Muscle of leg (tissue), 3 donors: ENCODE measurements at regions not wholly inside any gene's neighbourhood (a gene's known extent, or its start where the extent isn't known, plus 50 kb on each side); places are given as distances from the start of the nearest gene placed in this dataset.
"Not testable (repeated sequence)": the region's sequence is repeated elsewhere in the genome, so short reads cannot be mapped to it uniquely, and the experiment has no call there.

Experiments
- DNase-seq: peaks from one replicate; pipeline ENCODE4 v3.0.0; 2013
- H3K27ac ChIP-seq: one replicate; pipeline ENCODE4 v1.5.1; 2013; ENCODE audit warnings: mild to moderate bottlenecking, low read length, control low read depth
- H3K27me3 ChIP-seq: one replicate; pipeline ENCODE4 v1.6.1; 2013; ENCODE audit warnings: low read length; ENCODE audit not compliant: control insufficient read depth, insufficient read depth
- H3K36me3 ChIP-seq: one replicate; pipeline ENCODE4 v1.6.1; 2013; ENCODE audit warnings: low read length; ENCODE audit not compliant: control insufficient read depth, insufficient read depth
- H3K4me1 ChIP-seq: one replicate; pipeline ENCODE4 v1.6.1; 2013; ENCODE audit warnings: low read length; ENCODE audit not compliant: control insufficient read depth, insufficient read depth
- H3K4me3 ChIP-seq: one replicate; pipeline ENCODE4 v1.5.1; 2013; ENCODE audit warnings: low read length, control low read depth
- H3K9me3 ChIP-seq: replicated peaks from 2 replicates; pipeline ENCODE4 v1.6.1; 2013; ENCODE audit warnings: low read depth, low read length; ENCODE audit not compliant: control insufficient read depth
- whole genome bisulfite sequencing: methylation state at CpG from one replicate; pipeline ENCODE4 v1.1.5; 2013; ENCODE audit warnings: missing lambda C conversion rate; ENCODE audit not compliant: insufficient coverage; 5-methylcytosine and 5-hydroxymethylcytosine counted together

- H3K4me1 ChIP-seq, result no peaks in the 10 kb centered on the region
- H3K9me3 ChIP-seq, result no peaks in the 10 kb centered on the region
- no peak overlapping the region for H3K27ac ChIP-seq
- DNase-seq, result no peak
- no peaks in the 10 kb centered on the region for H3K27me3 ChIP-seq
- 88% methylated on average over 2 of the region's 4 CpGs for WGBS
- no peaks in the 10 kb centered on the region for H3K36me3 ChIP-seq
- H3K4me3 ChIP-seq, result no peak overlapping the region
Measured at GRCh38 chr3:156030723-156031122, 89.7 kb upstream of the KCNAB1 start.

GRCh38 chr3:156033428-156033827 is 87.0 kb upstream of the KCNAB1 start:
- DNase-seq, result no peak
- no peak overlapping the region for H3K27ac ChIP-seq
- no peaks in the 10 kb centered on the region for H3K4me1 ChIP-seq
- H3K4me3 ChIP-seq, result no peak overlapping the region
- no peaks in the 10 kb centered on the region for H3K9me3 ChIP-seq
- no peaks in the 10 kb centered on the region for H3K27me3 ChIP-seq
- no peaks in the 10 kb centered on the region for H3K36me3 ChIP-seq
- 71% methylated on average over 1 of the region's 5 CpGs for WGBS

- no peak overlapping the region for H3K4me3 ChIP-seq
- no peaks in the 10 kb centered on the region for H3K27me3 ChIP-seq
- H3K27ac ChIP-seq, result no peak overlapping the region
- H3K4me1 ChIP-seq, result no peaks in the 10 kb centered on the region
- no peaks in the 10 kb centered on the region for H3K9me3 ChIP-seq
- DNase-seq, result no peak
- WGBS, result 70% methylated on average over 1 of the region's 1 CpG
- no peaks in the 10 kb centered on the region for H3K36me3 ChIP-seq
Measured at GRCh38 chr3:156035158-156035557, 85.2 kb upstream of the KCNAB1 start.

GRCh38 chr3:156036258-156037053 is 83.9 kb upstream of the KCNAB1 start:
- WGBS, result 86% methylated on average over 4 of the region's 6 CpGs
- no peak for DNase-seq
- Histone ChIP-seq H3K27ac (no peak overlapping the region), H3K4me1 (no peaks in the 10 kb centered on the region), H3K9me3 (no peaks in the 10 kb centered on the region), H3K36me3 (no peaks in the 10 kb centered on the region), H3K4me3 (no peak overlapping the region), H3K27me3 (no peaks in the 10 kb centered on the region)

GRCh38 chr3:156037356-156037755 is 83.0 kb upstream of the KCNAB1 start:
- Histone ChIP-seq H3K4me1 (no peaks in the 10 kb centered on the region), H3K36me3 (no peaks in the 10 kb centered on the region), H3K4me3 (no peak overlapping the region), H3K9me3 (no peaks in the 10 kb centered on the region), H3K27me3 (no peaks in the 10 kb centered on the region), H3K27ac (no peak overlapping the region)
- DNase-seq, result peak; percentile 4

- Histone ChIP-seq H3K27ac (no peak overlapping the region), H3K36me3 (no peaks in the 10 kb centered on the region), H3K4me1 (no peaks in the 10 kb centered on the region), H3K27me3 (no peaks in the 10 kb centered on the region), H3K9me3 (no peaks in the 10 kb centered on the region), H3K4me3 (no peak overlapping the region)
- peak; percentile 10 for DNase-seq
- no CpG with 5 or more reads among the region's 1 CpG for WGBS
Measured at GRCh38 chr3:156038869-156039268, 81.5 kb upstream of the KCNAB1 start.

- Histone ChIP-seq H3K4me3 (no peak overlapping the region), H3K36me3 (no peaks in the 10 kb centered on the region), H3K9me3 (no peaks in the 10 kb centered on the region), H3K27me3 (no peaks in the 10 kb centered on the region), H3K4me1 (no peaks in the 10 kb centered on the region), H3K27ac (no peak overlapping the region)
- DNase-seq, result peak; percentile 36
- no CpG with 5 or more reads among the region's 1 CpG for WGBS
Measured at GRCh38 chr3:156040041-156040440, 80.3 kb upstream of the KCNAB1 start.

- H3K4me3 ChIP-seq, H3K4me1 ChIP-seq, H3K36me3 ChIP-seq, H3K27me3 ChIP-seq, H3K27ac ChIP-seq, H3K9me3 ChIP-seq, DNase-seq: not testable (repeated sequence)
- 94% methylated on average over 31 of the region's 36 CpGs for WGBS
Measured at GRCh38 chr3:156041216-156041841, 79.0 kb upstream of the KCNAB1 start.

- DNase-seq, H3K9me3 ChIP-seq, H3K4me3 ChIP-seq, H3K4me1 ChIP-seq, H3K27me3 ChIP-seq, H3K27ac ChIP-seq, H3K36me3 ChIP-seq: not testable (repeated sequence)
- WGBS, result 89% methylated on average over 7 of the region's 7 CpGs
Measured at GRCh38 chr3:156041856-156042255, 78.5 kb upstream of the KCNAB1 start.

GRCh38 chr3:156043832-156044633 is 76.3 kb upstream of the KCNAB1 start:
- not testable (repeated sequence) for H3K4me1 ChIP-seq, H3K27me3 ChIP-seq, H3K9me3 ChIP-seq, DNase-seq, H3K4me3 ChIP-seq, H3K27ac ChIP-seq, H3K36me3 ChIP-seq
- WGBS, result 46% methylated on average over 14 of the region's 17 CpGs
